Vagina (tissue), 2 donors: ENCODE measurements at regions not wholly inside any gene's neighbourhood (a gene's known extent, or its start where the extent isn't known, plus 50 kb on each side); places are given as distances from the start of the nearest gene placed in this dataset.

Experiments used
- CTCF ChIP-seq, 3 experiments: fragments of 450-650 bp in 2 of 3; fragments of 200-600 bp in 1 of 3; sonication (generic) in 1 of 3; IDR thresholded peaks; one replicate each; pipeline ENCODE4 v1.5.1; 2017 to 2019; ENCODE audit warnings: antibody characterized with exemption in 3 of 3, mild to moderate bottlenecking in 2 of 3, moderate library complexity in 2 of 3
- POLR2A ChIP-seq, 2 donors: fragments of 450-650 bp; IDR thresholded peaks; one replicate each; pipeline ENCODE4 v1.6.1; 2017; ENCODE audit warnings: antibody characterized with exemption in 2 of 2, mild to moderate bottlenecking in 2 of 2, moderate library complexity in 2 of 2
- POLR2AphosphoS5 ChIP-seq, 2 donors: sonication (generic); formaldehyde crosslinking; IDR thresholded peaks; one replicate each; pipeline ENCODE4 v1.9.0; 2017; ENCODE audit warnings: antibody characterized with exemption in 2 of 2, mild to moderate bottlenecking in 2 of 2, low read depth in 1 of 2; ENCODE audit not compliant: insufficient read depth in 1 of 2

GRCh38 chr2:192854031-192854430 is 659.3 kb upstream of the TMEFF2 start:
- TF ChIP-seq POLR2A (IDR thresholded peaks at IDR 0.05) (no peak), CTCF (IDR thresholded peaks at IDR 0.05) (no peak), POLR2AphosphoS5 (IDR thresholded peaks at IDR 0.05; ENCODE audit: insufficient read depth in 1 of 2, low read depth in 1 of 2) (no peak)
